IPS-15b (cell line): ENCODE measurements at regions not wholly inside any gene's neighbourhood (a gene's known extent, or its start where the extent isn't known, plus 50 kb on each side); places are given as distances from the start of the nearest gene placed in this dataset.

ENCODE experiments used
- H3K27me3 ChIP-seq: one replicate; pipeline ENCODE4 v1.6.1; 2013; ENCODE audit warnings: low read length; ENCODE audit not compliant: control insufficient read depth, insufficient read depth
- H3K36me3 ChIP-seq: one replicate; pipeline ENCODE4 v1.6.1; 2013; ENCODE audit warnings: low read length; ENCODE audit not compliant: control insufficient read depth, insufficient read depth
- H3K4me1 ChIP-seq: one replicate; pipeline ENCODE4 v1.6.1; 2013; ENCODE audit warnings: mild to moderate bottlenecking, low read length; ENCODE audit not compliant: control insufficient read depth, insufficient read depth
- H3K4me3 ChIP-seq: one replicate; pipeline ENCODE4 v1.5.1; 2013; ENCODE audit warnings: low read depth, low read length
- H3K9ac ChIP-seq: one replicate; pipeline ENCODE4 v1.6.1; 2013; ENCODE audit warnings: low read depth, mild to moderate bottlenecking, low read length
- H3K9me3 ChIP-seq: one replicate; pipeline ENCODE4 v1.6.1; 2013; ENCODE audit warnings: mild to moderate bottlenecking, low read length; ENCODE audit not compliant: control insufficient read depth, insufficient read depth

DNA sequence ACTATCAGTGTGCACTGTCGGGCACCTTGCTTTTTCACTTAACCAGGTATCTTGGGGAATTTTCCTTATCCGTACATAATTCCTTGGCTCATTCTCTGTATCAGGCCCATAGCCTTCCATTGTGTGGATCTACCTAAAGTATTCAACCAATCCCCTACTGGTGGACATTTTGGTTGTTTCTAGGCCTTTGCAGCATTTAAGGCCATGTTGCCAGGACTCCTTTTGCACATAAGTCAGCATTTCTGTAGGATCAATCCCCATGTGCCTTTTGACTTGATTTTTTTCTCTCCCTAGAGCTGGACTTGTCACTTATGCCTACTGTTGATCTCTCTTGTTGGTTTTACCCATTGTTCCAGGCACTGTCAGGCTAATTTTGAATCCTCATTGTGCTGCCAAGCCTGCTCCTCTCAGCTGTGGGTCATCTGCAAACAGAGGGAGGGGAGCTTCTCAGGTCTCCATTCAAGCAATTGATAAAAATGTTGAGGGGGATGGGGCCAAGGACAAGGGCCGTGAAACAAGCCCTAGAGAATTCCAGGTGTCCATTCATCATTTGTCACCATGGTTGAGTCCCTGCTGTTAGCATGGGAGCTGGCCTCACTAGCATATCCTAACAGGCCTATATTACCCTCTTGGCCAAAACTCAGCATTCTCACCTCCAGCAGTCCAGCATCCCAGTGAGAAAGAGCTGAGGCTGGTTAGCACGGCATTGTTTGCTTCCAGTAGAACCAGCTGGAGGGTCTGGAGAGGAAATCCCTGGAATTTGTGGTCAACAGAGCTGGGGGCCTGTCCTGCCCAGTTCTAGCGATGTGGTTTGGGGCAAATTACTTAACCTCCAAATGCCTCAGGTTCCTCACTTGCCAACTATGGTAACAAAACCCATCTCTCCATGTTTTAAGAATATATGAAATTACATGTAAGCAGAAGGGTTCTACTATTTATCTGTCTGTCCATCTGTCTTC is 178.4 kb downstream of the MRPL14 start:
- no peak overlapping the region for H3K4me3 ChIP-seq
- no peaks in the 10 kb centered on the region for H3K36me3 ChIP-seq
- H3K4me1 ChIP-seq = peaks cover 4% of the 10 kb centered on the region
- no peaks in the 10 kb centered on the region for H3K27me3 ChIP-seq
- no peaks in the 10 kb centered on the region for H3K9me3 ChIP-seq
- no peak overlapping the region for H3K9ac ChIP-seq

DNA sequence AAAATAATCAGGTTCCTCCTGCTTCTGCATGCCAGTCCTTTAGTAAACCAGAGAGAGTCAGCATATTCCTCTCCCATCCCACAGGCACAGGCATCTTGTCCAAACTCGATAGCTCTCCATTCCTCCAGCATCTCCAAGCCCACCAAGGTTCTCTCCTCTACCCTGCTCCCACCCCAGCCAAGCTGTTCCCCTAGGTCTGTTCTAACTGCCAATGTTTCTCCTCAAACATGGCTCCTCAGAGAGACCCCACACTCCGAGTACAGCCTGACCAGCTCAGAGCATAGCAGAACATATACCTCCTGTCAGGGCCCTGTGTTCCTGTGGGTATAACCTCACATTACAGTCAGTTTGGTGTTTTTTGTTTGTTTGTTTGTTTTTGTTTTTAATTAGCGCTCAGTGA is 177.8 kb downstream of the VEGFA start:
- Histone ChIP-seq H3K27me3 (no peaks in the 10 kb centered on the region), H3K4me3 (no peak overlapping the region), H3K9ac (no peak overlapping the region), H3K4me1 (peaks cover 4% of the 10 kb centered on the region), H3K36me3 (no peaks in the 10 kb centered on the region), H3K9me3 (no peaks in the 10 kb centered on the region)

DNA sequence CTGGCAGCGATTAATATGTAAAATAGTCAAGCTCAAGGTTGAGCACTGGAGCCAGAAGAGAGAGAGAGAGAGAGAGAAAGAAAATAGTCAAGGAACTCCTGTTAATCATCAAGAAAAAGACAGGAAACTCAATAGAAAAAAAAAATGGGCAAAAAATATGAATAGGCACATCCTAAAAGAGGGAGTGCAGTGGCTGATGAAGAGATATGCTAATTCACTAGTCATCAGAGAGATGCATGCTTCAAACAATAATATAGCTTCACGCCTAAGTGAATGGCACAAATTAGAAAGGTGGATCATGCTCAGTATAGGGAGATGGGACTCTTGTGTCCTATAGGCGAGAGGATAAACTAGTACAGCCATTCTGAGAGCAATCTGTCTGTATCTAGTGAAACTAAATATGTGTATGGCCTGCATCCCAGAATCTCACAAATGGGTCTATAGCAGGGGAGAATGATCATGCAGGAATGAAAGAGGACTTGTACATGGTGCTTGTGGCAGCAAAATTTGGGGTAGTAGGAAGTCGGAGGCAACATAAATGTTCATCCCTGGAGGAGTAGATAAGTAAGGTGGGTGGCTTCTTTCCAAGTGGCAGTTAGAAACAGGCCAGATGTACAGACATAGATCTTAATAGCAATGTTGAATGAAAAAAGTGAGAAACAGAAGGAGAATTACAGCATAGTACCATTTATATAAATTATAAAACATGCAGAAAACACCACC is 176.8 kb downstream of the VEGFA start:
- Histone ChIP-seq H3K36me3 (no peaks in the 10 kb centered on the region), H3K9me3 (no peaks in the 10 kb centered on the region), H3K27me3 (no peaks in the 10 kb centered on the region), H3K4me3 (no peak overlapping the region), H3K9ac (no peak overlapping the region), H3K4me1 (peaks cover 4% of the 10 kb centered on the region)

DNA sequence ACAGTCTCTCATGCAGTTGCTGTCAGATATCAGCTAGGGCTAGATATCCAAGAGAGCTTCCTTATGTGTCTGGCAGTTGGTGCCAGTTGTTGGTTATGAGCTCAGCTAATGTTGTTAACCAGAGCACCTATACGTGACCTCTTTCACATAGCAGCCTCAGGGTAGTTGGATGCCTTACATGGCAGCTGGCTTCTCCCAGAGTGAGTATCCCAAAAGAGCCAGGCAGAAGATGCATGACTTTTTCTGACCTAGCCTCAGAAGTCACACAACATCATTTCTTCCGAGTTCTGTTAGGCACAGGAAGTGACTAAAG is 175.7 kb downstream of the VEGFA start:
- H3K4me1 ChIP-seq = peaks cover 6% of the 10 kb centered on the region

DNA sequence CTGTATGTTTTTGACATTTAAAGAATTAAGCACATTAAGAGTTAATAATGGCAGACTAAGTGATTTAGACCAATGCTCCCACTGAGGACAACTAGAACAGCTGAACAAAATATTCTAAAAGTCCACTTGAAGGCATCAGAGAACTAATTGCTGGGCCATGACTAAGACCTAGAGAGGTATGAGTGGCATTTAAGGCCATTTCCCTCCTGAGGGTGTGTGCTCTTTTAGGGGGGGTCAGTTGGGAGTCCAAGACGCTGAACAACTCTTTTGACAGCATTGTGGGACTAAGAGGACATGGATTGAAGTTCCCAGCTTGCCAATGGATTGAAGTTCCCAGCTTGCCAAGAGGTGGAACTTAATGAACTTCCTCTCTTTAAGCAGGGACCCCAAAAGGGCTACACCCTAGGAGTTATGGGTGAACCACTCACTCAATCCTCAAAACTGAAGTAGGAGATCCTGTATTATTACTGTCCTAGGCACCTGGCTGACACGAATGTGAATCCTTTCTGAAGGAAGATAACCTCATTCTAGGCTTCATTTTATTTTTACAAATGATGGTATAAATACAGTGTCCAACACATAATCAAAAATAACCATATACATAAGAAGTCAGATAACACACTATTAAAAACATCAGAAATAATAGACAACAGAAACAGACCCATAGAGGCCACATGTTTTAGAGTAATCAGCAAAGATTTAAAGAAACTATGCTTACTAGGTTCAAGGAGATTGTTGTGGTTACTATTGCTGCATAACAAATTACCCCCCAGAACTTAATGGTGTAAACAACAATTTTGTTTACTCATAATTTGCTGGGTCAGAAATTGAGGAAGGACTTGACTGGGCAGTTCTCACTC is 175.1 kb downstream of the VEGFA start:
- H3K4me1 ChIP-seq = peaks cover 6% of the 10 kb centered on the region
- no peaks in the 10 kb centered on the region for H3K9me3 ChIP-seq
- H3K27me3 ChIP-seq = no peaks in the 10 kb centered on the region
- H3K9ac ChIP-seq = no peak overlapping the region
- no peaks in the 10 kb centered on the region for H3K36me3 ChIP-seq
- no peak overlapping the region for H3K4me3 ChIP-seq

More for the DNA sequence above, 175.7 kb downstream of the VEGFA start:
- Histone ChIP-seq H3K9me3 (no peaks in the 10 kb centered on the region), H3K4me3 (no peak overlapping the region), H3K27me3 (no peaks in the 10 kb centered on the region), H3K9ac (no peak overlapping the region), H3K36me3 (no peaks in the 10 kb centered on the region)

DNA sequence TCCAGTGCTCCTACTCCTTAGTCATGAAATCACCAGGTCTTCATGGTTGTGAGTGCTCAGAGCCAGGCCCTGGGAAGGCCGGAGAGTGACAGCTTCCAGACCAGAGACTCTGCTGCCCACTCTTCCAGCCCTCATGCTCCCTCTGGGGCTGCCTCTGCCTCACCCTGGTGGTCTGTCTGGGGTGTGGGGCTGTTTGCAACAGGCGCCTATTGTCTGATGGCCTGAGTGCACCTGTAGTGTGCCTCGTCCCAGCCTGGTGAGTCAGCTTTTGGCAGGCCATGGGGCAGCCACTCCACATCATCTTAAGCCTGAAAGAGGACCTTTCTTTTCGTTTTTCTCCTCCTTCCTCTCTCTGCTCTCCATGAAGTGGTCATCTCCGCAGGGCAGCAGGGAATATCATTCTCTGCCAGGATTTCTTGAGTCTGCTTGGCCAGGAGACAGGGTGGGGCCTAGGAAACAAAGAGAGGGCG is 173.8 kb downstream of the VEGFA start:
- H3K9me3 ChIP-seq = no peaks in the 10 kb centered on the region
- no peak overlapping the region for H3K9ac ChIP-seq
- H3K4me1 ChIP-seq = peaks cover 6% of the 10 kb centered on the region
- no peaks in the 10 kb centered on the region for H3K27me3 ChIP-seq
- H3K4me3 ChIP-seq = no peak overlapping the region
- H3K36me3 ChIP-seq = no peaks in the 10 kb centered on the region

DNA sequence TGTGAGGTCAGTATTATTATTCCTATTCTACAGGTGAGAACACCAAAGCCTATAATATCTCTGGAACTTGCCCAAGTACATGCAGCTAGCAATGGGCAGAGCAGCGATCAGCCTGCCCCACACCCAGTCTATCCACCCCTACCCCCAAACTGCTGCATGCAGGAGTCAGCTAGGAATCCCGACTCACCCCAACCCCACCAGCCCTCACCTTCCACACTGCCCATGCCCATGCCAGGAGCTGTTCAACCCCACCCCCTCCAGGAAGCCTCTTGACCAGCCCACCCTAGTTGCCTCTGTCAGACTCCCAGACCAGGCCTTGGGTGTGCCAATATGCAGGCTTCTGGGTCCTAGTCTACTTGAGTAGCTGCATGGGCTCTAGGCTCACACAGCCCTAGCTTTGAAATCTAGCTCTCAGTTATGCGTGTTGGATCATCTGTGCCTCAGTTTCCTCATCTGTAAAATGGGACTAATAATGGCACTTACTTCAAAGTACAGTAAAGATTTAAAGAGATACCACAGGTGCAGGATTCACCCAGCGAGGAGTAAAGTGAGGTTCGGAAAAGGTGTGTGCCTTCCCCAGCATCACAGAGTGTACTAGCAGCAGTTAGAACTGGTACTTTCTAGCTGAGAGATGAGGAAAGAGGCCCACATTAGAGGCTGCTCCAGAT is 173.2 kb downstream of the VEGFA start:
- H3K9ac ChIP-seq = no peak overlapping the region

DNA sequence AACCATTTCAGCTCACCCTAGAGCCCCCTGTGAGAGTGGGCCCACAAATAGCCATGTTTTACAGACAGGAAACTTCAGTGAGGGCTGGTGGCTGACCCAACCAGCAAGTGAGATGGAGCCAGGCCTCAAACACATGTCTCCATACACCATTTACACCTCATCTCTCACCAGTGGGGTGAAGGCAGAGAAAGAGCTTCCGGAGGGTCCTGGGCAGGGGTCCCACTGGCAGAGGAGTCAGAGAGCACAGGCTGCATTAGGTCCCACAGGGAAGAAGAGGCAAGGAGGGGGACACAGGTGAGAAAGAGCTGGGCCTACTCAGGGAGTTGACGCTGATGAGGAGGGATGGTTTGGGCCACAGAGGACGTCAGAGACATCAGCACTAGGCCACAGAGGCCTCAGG is 172.6 kb downstream of the VEGFA start:
- no peak overlapping the region for H3K4me3 ChIP-seq
- H3K9ac ChIP-seq = no peak overlapping the region
- H3K9me3 ChIP-seq = no peaks in the 10 kb centered on the region
- H3K27me3 ChIP-seq = no peaks in the 10 kb centered on the region
- H3K4me1 ChIP-seq = peaks cover 2% of the 10 kb centered on the region
- no peaks in the 10 kb centered on the region for H3K36me3 ChIP-seq

More for the DNA sequence above, 173.2 kb downstream of the VEGFA start:
- no peaks in the 10 kb centered on the region for H3K9me3 ChIP-seq
- H3K27me3 ChIP-seq = no peaks in the 10 kb centered on the region
- H3K4me1 ChIP-seq = peaks cover 2% of the 10 kb centered on the region
- H3K36me3 ChIP-seq = no peaks in the 10 kb centered on the region
- H3K4me3 ChIP-seq = no peak overlapping the region

DNA sequence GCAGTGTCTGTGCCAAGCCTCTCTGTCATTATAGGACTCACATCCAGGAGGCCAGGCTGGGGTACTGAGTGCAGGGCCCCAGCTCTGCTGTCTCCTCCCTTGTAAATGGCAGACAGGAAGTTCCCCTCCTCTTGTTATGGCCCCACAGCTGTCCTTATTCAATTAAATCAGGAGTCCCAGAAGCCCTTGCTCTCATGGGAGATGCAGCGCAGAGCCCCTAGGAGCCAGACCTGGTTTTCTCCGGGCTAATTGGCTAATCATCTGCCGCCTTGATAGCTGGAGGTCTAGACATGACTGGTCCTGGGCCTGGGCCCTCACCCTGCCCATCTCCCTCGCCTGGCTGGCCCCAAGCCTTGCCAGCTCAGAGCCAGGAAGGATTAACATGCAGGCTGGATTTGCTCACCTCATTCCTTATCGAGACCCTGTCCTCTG is 172.0 kb downstream of the VEGFA start:
- no peaks in the 10 kb centered on the region for H3K36me3 ChIP-seq
- peaks cover 2% of the 10 kb centered on the region for H3K4me1 ChIP-seq
- no peak overlapping the region for H3K9ac ChIP-seq
- no peak overlapping the region for H3K4me3 ChIP-seq
- no peaks in the 10 kb centered on the region for H3K9me3 ChIP-seq
- H3K27me3 ChIP-seq = no peaks in the 10 kb centered on the region

DNA sequence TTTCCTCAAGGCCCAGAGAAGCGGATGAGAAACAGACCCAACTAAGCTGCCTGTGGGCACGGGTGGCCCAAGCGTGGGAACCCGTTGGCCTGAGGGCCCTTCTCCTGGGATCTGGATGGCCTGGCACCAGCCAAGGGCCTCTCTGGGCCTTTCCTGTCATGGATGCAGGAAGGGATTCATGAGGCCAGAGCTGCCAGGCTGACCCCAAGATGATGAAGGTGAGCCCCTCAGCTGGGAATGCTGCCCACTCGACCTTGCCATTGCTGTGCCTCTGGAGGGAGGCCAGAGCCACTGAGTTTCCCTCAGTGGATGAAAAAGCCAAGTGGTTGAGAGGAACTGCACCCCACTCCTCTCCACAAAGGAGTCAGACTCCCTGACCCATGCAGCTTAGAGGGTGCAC is 171.2 kb downstream of the VEGFA start:
- H3K4me3 ChIP-seq = no peak overlapping the region
- H3K9ac ChIP-seq = no peak overlapping the region
- no peaks in the 10 kb centered on the region for H3K9me3 ChIP-seq
- H3K36me3 ChIP-seq = no peaks in the 10 kb centered on the region
- H3K4me1 ChIP-seq = peaks cover 2% of the 10 kb centered on the region
- H3K27me3 ChIP-seq = no peaks in the 10 kb centered on the region
